OCI-LY3 (cell line): ENCODE measurements at regions not wholly inside any gene's neighbourhood (a gene's known extent, or its start where the extent isn't known, plus 50 kb on each side); places are given as distances from the start of the nearest gene placed in this dataset.

Experiments
- EZH2phosphoT487 ChIP-seq: fragments of 200-600 bp; shearing (Covaris generic); IDR thresholded peaks from 2 replicates; pipeline ENCODE4 v1.6.1; 2018; ENCODE audit warnings: antibody characterized with exemption, mixed run types, low read depth
- TF ChIP-seq, protein P1 (sequence below): fragments of 200-600, 300-600 bp; sonication (generic); IDR thresholded peaks from 2 replicates; pipeline ENCODE4 v1.5.1; 2014; ENCODE audit warnings: antibody characterized with exemption, low read length, low read depth

DNA sequence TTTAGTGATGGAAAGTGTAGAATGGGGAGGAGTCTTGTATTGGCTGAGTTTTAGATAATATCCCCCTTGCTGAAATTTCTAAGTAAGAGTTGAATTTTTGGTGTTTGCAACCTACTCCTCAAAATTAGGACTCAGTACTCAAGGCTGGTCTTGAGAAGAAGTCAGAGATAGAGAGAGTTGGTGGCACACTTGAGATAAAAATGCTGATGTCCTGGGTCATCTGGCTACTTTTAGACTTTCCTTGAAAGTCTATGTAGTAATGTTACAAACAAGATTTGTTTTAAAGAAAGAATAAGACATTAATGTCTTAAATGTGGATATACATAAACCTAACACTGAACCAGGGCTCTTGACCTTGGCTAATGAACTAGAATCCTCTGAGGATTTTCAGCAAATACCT lies 62.5 kb upstream of the MLIP start:
- TF ChIP-seq, protein P1, sequence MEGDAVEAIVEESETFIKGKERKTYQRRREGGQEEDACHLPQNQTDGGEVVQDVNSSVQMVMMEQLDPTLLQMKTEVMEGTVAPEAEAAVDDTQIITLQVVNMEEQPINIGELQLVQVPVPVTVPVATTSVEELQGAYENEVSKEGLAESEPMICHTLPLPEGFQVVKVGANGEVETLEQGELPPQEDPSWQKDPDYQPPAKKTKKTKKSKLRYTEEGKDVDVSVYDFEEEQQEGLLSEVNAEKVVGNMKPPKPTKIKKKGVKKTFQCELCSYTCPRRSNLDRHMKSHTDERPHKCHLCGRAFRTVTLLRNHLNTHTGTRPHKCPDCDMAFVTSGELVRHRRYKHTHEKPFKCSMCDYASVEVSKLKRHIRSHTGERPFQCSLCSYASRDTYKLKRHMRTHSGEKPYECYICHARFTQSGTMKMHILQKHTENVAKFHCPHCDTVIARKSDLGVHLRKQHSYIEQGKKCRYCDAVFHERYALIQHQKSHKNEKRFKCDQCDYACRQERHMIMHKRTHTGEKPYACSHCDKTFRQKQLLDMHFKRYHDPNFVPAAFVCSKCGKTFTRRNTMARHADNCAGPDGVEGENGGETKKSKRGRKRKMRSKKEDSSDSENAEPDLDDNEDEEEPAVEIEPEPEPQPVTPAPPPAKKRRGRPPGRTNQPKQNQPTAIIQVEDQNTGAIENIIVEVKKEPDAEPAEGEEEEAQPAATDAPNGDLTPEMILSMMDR: no peak
- no peak for TF ChIP-seq EZH2phosphoT487
